HEK293 (cell line): ENCODE measurements at regions not wholly inside any gene's neighbourhood (a gene's known extent, or its start where the extent isn't known, plus 50 kb on each side); places are given as distances from the start of the nearest gene placed in this dataset.

Experiments used
- CTCF ChIA-PET: fragments of 350-600 bp; formaldehyde crosslinking; extraction: SDS; loops from one replicate; lab custom pipeline; 2021; ENCODE audit warnings: antibody characterized with exemption; lab: Yijun Ruan, JAX
- POLR2A ChIA-PET: fragments of 300-600 bp; formaldehyde crosslinking; extraction: SDS; loops from one replicate; lab custom pipeline; 2020; ENCODE audit warnings: antibody characterized with exemption, inconsistent platforms; lab: Yijun Ruan, JAX
- H3K27ac ChIP-seq: fragments of 200-500 bp; sonication (Bioruptor generic); 2 replicates; pipeline ENCODE4 v1.5.1; 2014; ENCODE audit warnings: low read depth, low read length, control low read depth, inconsistent platforms; ENCODE audit errors: extremely low read depth
- H3K36me3 ChIP-seq, 2 experiments: fragments of 200-500 bp in 1 of 2; sonication (Bioruptor generic) in 1 of 2; 1 replicate in 1 of 2; 2 replicates in 1 of 2; pipeline ENCODE4 v1.5.1; 2014 to 2017; ENCODE audit warnings: inconsistent platforms in 2 of 2, low read length in 2 of 2; ENCODE audit not compliant: control insufficient read depth in 2 of 2, insufficient read depth in 1 of 2
- H3K4me1 ChIP-seq: fragments of 200-500 bp; sonication (Bioruptor generic); 2 replicates; pipeline ENCODE4 v1.5.1; 2014; ENCODE audit warnings: mild to moderate bottlenecking, low read length, inconsistent platforms; ENCODE audit not compliant: control insufficient read depth, insufficient read depth
- H3K4me3 ChIP-seq: 2 replicates; pipeline ENCODE4 v1.5.1; 2011; ENCODE audit warnings: low read depth, mild to moderate bottlenecking, control low read depth, low read length, moderate library complexity
- H3K9me3 ChIP-seq: fragments of 200-500 bp; sonication (Bioruptor generic); 2 replicates; pipeline ENCODE4 v1.5.1; 2014; ENCODE audit warnings: low read depth, low read length, inconsistent platforms; ENCODE audit not compliant: control insufficient read depth, insufficient read depth
- BCL11A ChIP-seq: fragments of 450-650 bp; formaldehyde crosslinking; IDR thresholded peaks from 2 replicates; pipeline ENCODE4 v1.5.1; 2016; ENCODE audit warnings: low read depth, missing biosample characterization, missing genetic modification characterization
- BCL6B ChIP-seq: fragments of 450-650 bp; formaldehyde crosslinking; IDR thresholded peaks from 2 replicates; pipeline ENCODE4 v1.5.1; 2017; ENCODE audit warnings: missing biosample characterization, missing genetic modification characterization
- EGR2 ChIP-seq: fragments of 450-650 bp; formaldehyde crosslinking; IDR thresholded peaks from 2 replicates; pipeline ENCODE4 v1.5.1; 2016; ENCODE audit warnings: low read depth, missing biosample characterization, missing genetic modification characterization
- FEZF1 ChIP-seq: fragments of 450-650 bp; formaldehyde crosslinking; IDR thresholded peaks from 2 replicates; pipeline ENCODE4 v1.5.1; 2016; ENCODE audit warnings: missing biosample characterization, missing genetic modification characterization
- GFI1B ChIP-seq: fragments of 450-650 bp; formaldehyde crosslinking; IDR thresholded peaks from 2 replicates; pipeline ENCODE4 v1.5.1; 2016; ENCODE audit warnings: missing biosample characterization, missing genetic modification characterization
- GLI4 ChIP-seq: fragments of 450-650 bp; formaldehyde crosslinking; IDR thresholded peaks from 2 replicates; pipeline ENCODE4 v1.5.1; 2016; ENCODE audit warnings: missing biosample characterization, missing genetic modification characterization
- KLF1 ChIP-seq: fragments of 450-650 bp; formaldehyde crosslinking; IDR thresholded peaks from 2 replicates; pipeline ENCODE4 v1.5.1; 2016; ENCODE audit warnings: missing biosample characterization, missing genetic modification characterization
- KLF8 ChIP-seq: fragments of 450-650 bp; formaldehyde crosslinking; IDR thresholded peaks from 2 replicates; pipeline ENCODE4 v1.5.1; 2016; ENCODE audit warnings: missing biosample characterization, missing genetic modification characterization
- MYNN ChIP-seq: fragments of 450-650 bp; formaldehyde crosslinking; IDR thresholded peaks from 2 replicates; pipeline ENCODE4 v1.5.1; 2016; ENCODE audit warnings: missing biosample characterization, missing genetic modification characterization, borderline replicate concordance
- SP2 ChIP-seq: fragments of 450-650 bp; formaldehyde crosslinking; IDR thresholded peaks from 2 replicates; pipeline ENCODE4 v1.5.1; 2016; ENCODE audit warnings: missing biosample characterization, missing genetic modification characterization
- SP3 ChIP-seq: fragments of 450-650 bp; formaldehyde crosslinking; IDR thresholded peaks from 2 replicates; pipeline ENCODE4 v1.5.1; 2016; ENCODE audit warnings: missing biosample characterization, missing genetic modification characterization
- TRIM28 ChIP-seq: IDR thresholded peaks from 2 replicates; pipeline ENCODE4 v1.6.1; 2011; ENCODE audit warnings: low read length, control low read depth, borderline replicate concordance
- ZBTB48 ChIP-seq: fragments of 450-650 bp; formaldehyde crosslinking; IDR thresholded peaks from 2 replicates; pipeline ENCODE4 v1.5.1; 2016; ENCODE audit warnings: missing biosample characterization, missing genetic modification characterization
- ZFP37 ChIP-seq: fragments of 450-650 bp; formaldehyde crosslinking; IDR thresholded peaks from 2 replicates; pipeline ENCODE4 v1.5.1; 2016; ENCODE audit warnings: missing biosample characterization, missing genetic modification characterization
- ZNF2 ChIP-seq: fragments of 450-650 bp; formaldehyde crosslinking; IDR thresholded peaks from 2 replicates; pipeline ENCODE4 v1.5.1; 2016; ENCODE audit warnings: missing biosample characterization, missing genetic modification characterization
- ZNF211 ChIP-seq: fragments of 450-650 bp; formaldehyde crosslinking; IDR thresholded peaks from 2 replicates; pipeline ENCODE4 v1.5.1; 2016; ENCODE audit warnings: low read depth, missing biosample characterization, missing genetic modification characterization
- ZNF239 ChIP-seq: fragments of 450-650 bp; formaldehyde crosslinking; IDR thresholded peaks from 2 replicates; pipeline ENCODE4 v1.5.1; 2016; ENCODE audit warnings: missing biosample characterization, missing genetic modification characterization
- ZNF266 ChIP-seq: fragments of 450-650 bp; formaldehyde crosslinking; IDR thresholded peaks from 2 replicates; pipeline ENCODE4 v1.5.1; 2016; ENCODE audit warnings: missing biosample characterization, missing genetic modification characterization, low read depth
- ZNF311 ChIP-seq: fragments of 450-650 bp; formaldehyde crosslinking; IDR thresholded peaks from 2 replicates; pipeline ENCODE4 v1.5.1; 2017; ENCODE audit warnings: missing biosample characterization, missing genetic modification characterization, borderline replicate concordance
- ZNF350 ChIP-seq: fragments of 450-650 bp; formaldehyde crosslinking; IDR thresholded peaks from 2 replicates; pipeline ENCODE4 v1.5.0; 2017; ENCODE audit warnings: missing biosample characterization, mild to moderate bottlenecking, missing genetic modification characterization
- ZNF366 ChIP-seq: fragments of 450-650 bp; formaldehyde crosslinking; conservative IDR thresholded peaks from 2 replicates; pipeline ENCODE4 v1.5.1; 2016; ENCODE audit warnings: missing biosample characterization, missing genetic modification characterization
- ZNF37A ChIP-seq: fragments of 450-650 bp; IDR thresholded peaks from 2 replicates; pipeline ENCODE4 v1.5.1; 2018; ENCODE audit warnings: missing biosample characterization, missing genetic modification characterization
- ZNF48 ChIP-seq: fragments of 450-650 bp; formaldehyde crosslinking; IDR thresholded peaks from 2 replicates; pipeline ENCODE4 v1.5.1; 2016; ENCODE audit warnings: missing biosample characterization, missing genetic modification characterization
- ZNF529 ChIP-seq: fragments of 450-650 bp; formaldehyde crosslinking; IDR thresholded peaks from 2 replicates; pipeline ENCODE4 v1.5.1; 2017; ENCODE audit warnings: missing genetic modification characterization, missing biosample characterization; ENCODE audit not compliant: insufficient replicate concordance
- ZNF544 ChIP-seq: fragments of 450-650 bp; formaldehyde crosslinking; IDR thresholded peaks from 2 replicates; pipeline ENCODE4 v1.5.0; 2017; ENCODE audit warnings: missing biosample characterization, missing genetic modification characterization
- ZNF555 ChIP-seq: fragments of 450-650 bp; formaldehyde crosslinking; conservative IDR thresholded peaks from 2 replicates; pipeline ENCODE4 v1.5.1; 2017; ENCODE audit warnings: missing biosample characterization, mild to moderate bottlenecking, missing genetic modification characterization, inconsistent platforms
- ZNF623 ChIP-seq: fragments of 450-650 bp; formaldehyde crosslinking; IDR thresholded peaks from 2 replicates; pipeline ENCODE4 v1.5.1; 2016; ENCODE audit warnings: missing biosample characterization, missing genetic modification characterization
- ZNF626 ChIP-seq: fragments of 450-650 bp; sonication (Bioruptor Pico); formaldehyde crosslinking; IDR thresholded peaks from 2 replicates; pipeline ENCODE4 v1.5.1; 2018; ENCODE audit warnings: missing biosample characterization, missing genetic modification characterization, inconsistent platforms
- ZNF639 ChIP-seq: fragments of 450-650 bp; formaldehyde crosslinking; IDR thresholded peaks from 2 replicates; pipeline ENCODE4 v1.5.1; 2016; ENCODE audit warnings: missing biosample characterization, missing genetic modification characterization
- ZNF660 ChIP-seq: fragments of 450-650 bp; IDR thresholded peaks from 2 replicates; pipeline ENCODE4 v1.5.1; 2018; ENCODE audit warnings: missing biosample characterization, mild to moderate bottlenecking, missing genetic modification characterization
- ZNF692 ChIP-seq: fragments of 450-650 bp; formaldehyde crosslinking; IDR thresholded peaks from 2 replicates; pipeline ENCODE4 v1.5.1; 2016; ENCODE audit warnings: missing biosample characterization, missing genetic modification characterization
- ZNF704 ChIP-seq: fragments of 450-650 bp; formaldehyde crosslinking; IDR thresholded peaks from 2 replicates; pipeline ENCODE4 v1.5.1; 2016; ENCODE audit warnings: missing biosample characterization, missing genetic modification characterization
- ZXDB ChIP-seq: fragments of 450-650 bp; formaldehyde crosslinking; IDR thresholded peaks from 2 replicates; pipeline ENCODE4 v1.5.1; 2016; ENCODE audit warnings: missing biosample characterization, missing genetic modification characterization

- TF ChIP-seq ZNF639 (no peak), ZNF311 (no peak), ZNF266 (tag by site-specific recombination) (no peak), EGR2 (tag by site-specific recombination) (no peak), KLF8 (tag by site-specific recombination) (no peak), ZNF239 (no peak), GLI4 (tag by site-specific recombination) (no peak), TRIM28 (no peak)
These were observed 526.3 kb upstream of the TECRL start (continued) for GRCh38 chr4:64935469-64936001.

GRCh38 chr4:64911846-64912245 lies 502.6 kb upstream of the TECRL start:
- H3K36me3 ChIP-seq = no peaks in the 10 kb centered on the region
- H3K9me3 ChIP-seq = no peaks in the 10 kb centered on the region
- ChIA-PET CTCF (interaction anchor here (0.8 to 0.9 kb wide), 2 partner anchors 16 to 23 kb away, joined by 3 read pairs; no protein-coding TSS in a partner anchor), POLR2A (no interaction called here)
- TF ChIP-seq ZXDB = no peak
- no peak for TF ChIP-seq MYNN (tag by site-specific recombination)
- TF ChIP-seq KLF1 (tag by site-specific recombination) = no peak
- TF ChIP-seq ZBTB48 (tag by site-specific recombination) = no peak
- no peak for TF ChIP-seq ZFP37 (tag by site-specific recombination)
- no peak for TF ChIP-seq ZNF211 (tag by site-specific recombination)
- no peak for TF ChIP-seq ZNF48 (tag by site-specific recombination)
- TF ChIP-seq ZNF366 (tag by site-specific recombination) = no peak
- TF ChIP-seq ZNF2 (tag by site-specific recombination) = no peak
- no peak for TF ChIP-seq FEZF1 (tag by site-specific recombination)
- no peak for TF ChIP-seq BCL6B (tag by site-specific recombination)
- no peak for TF ChIP-seq ZNF555 (tag by site-specific recombination)
- no peak for TF ChIP-seq ZNF623 (tag by site-specific recombination)
- TF ChIP-seq SP3 (tag by site-specific recombination) = no peak
- TF ChIP-seq ZNF529 (tag by site-specific recombination) = no peak
- no peak for TF ChIP-seq ZNF350 (tag by site-specific recombination)
- TF ChIP-seq ZNF37A = no peak
- H3K27ac ChIP-seq = no peak overlapping the region
- no peak overlapping the region for H3K4me3 ChIP-seq
- H3K4me1 ChIP-seq = no peaks in the 10 kb centered on the region

- Histone ChIP-seq H3K36me3 (no peaks in the 10 kb centered on the region), H3K27ac (no peak overlapping the region), H3K9me3 (no peaks in the 10 kb centered on the region), H3K4me3 (no peak overlapping the region), H3K4me1 (no peaks in the 10 kb centered on the region)
- ChIA-PET POLR2A (no interaction called here), CTCF (no interaction called here)
- TF ChIP-seq ZNF660 (no peak), GFI1B (tag by site-specific recombination) (no peak), SP2 (no peak), BCL11A (tag by site-specific recombination) (no peak), ZNF692 (no peak), ZNF626 (tag by site-specific recombination) (no peak), ZNF544 (tag by site-specific recombination) (no peak), ZNF704 (tag by site-specific recombination) (no peak)
These were observed 494.7 kb upstream of the TECRL start for GRCh38 chr4:64903986-64904385.
